AG04450 (cell line): ENCODE measurements at regions not wholly inside any gene's neighbourhood (a gene's known extent, or its start where the extent isn't known, plus 50 kb on each side); places are given as distances from the start of the nearest gene placed in this dataset.

Experiments used
- CTCF ChIA-PET: fragments of 300-600, 350-600 bp; formaldehyde crosslinking; extraction: SDS; loops from one replicate; lab custom pipeline; 2022; ENCODE audit warnings: antibody characterized with exemption, inconsistent platforms; lab: Charles Lee
- POLR2A ChIA-PET: fragments of 350-600 bp; formaldehyde crosslinking; extraction: SDS; loops from one replicate; lab custom pipeline; 2021; ENCODE audit warnings: antibody characterized with exemption, inconsistent platforms; lab: Yijun Ruan, JAX
- DNase-seq: peaks from one replicate; pipeline ENCODE4 v3.0.0-alpha.2; 2011; ENCODE audit warnings: low read depth, low spot score
- H3K27ac ChIP-seq: one replicate; pipeline ENCODE4 v1.5.1; 2012; ENCODE audit warnings: low read depth, low read length, control low read depth
- H3K27me3 ChIP-seq: one replicate; pipeline ENCODE4 v1.6.0; 2012; ENCODE audit warnings: low read length; ENCODE audit not compliant: control insufficient read depth, insufficient read depth
- H3K4me3 ChIP-seq: 2 replicates; pipeline ENCODE4 v1.5.1; 2011; ENCODE audit warnings: mild to moderate bottlenecking, low read depth, low read length, control low read depth
- H3K9me3 ChIP-seq: 2 replicates; pipeline ENCODE4 v1.5.1; 2012; ENCODE audit warnings: low read length; ENCODE audit not compliant: control insufficient read depth, insufficient read depth
- CTCF ChIP-seq: IDR thresholded peaks from 2 replicates; pipeline ENCODE4 v1.5.1; 2011; ENCODE audit warnings: low read depth, low read length, control low read depth, inconsistent platforms

- ChIA-PET CTCF (interaction anchor here (0.9 kb wide), 1 partner anchor 32 kb away, joined by 3 read pairs; no protein-coding TSS in a partner anchor), POLR2A (no interaction called here)
- no peaks in the 10 kb centered on the region for H3K9me3 ChIP-seq
- DNase-seq: no peak
- no peak overlapping the region for H3K27ac ChIP-seq
- H3K27me3 ChIP-seq: no peaks in the 10 kb centered on the region
- TF ChIP-seq CTCF: no peak
- H3K4me3 ChIP-seq: no peak overlapping the region
Measured at GRCh38 chr1:70717656-70718055, 306.6 kb downstream of the CTH start.

- no peak for DNase-seq
- H3K27ac ChIP-seq: no peak overlapping the region
- POLR2A ChIA-PET: no interaction called here
- no peak overlapping the region for H3K4me3 ChIP-seq
- no peaks in the 10 kb centered on the region for H3K27me3 ChIP-seq
- H3K9me3 ChIP-seq: no peaks in the 10 kb centered on the region
- no peak for TF ChIP-seq CTCF
- CTCF ChIA-PET: interaction anchor here (0.9 kb wide), 1 partner anchor 33 kb away, joined by 3 read pairs; no protein-coding TSS in a partner anchor
Measured at GRCh38 chr1:70718086-70718630, 307.1 kb downstream of the CTH start.

GRCh38 chr1:70719154-70719553 lies 308.1 kb downstream of the CTH start:
- no peak overlapping the region for H3K4me3 ChIP-seq
- H3K27me3 ChIP-seq: no peaks in the 10 kb centered on the region
- CTCF ChIA-PET: no interaction called here
- no peak overlapping the region for H3K27ac ChIP-seq
- no peaks in the 10 kb centered on the region for H3K9me3 ChIP-seq
- no peak for TF ChIP-seq CTCF
- no peak for DNase-seq
- POLR2A ChIA-PET: no interaction called here

GRCh38 chr1:70720109-70720508 lies 309.0 kb downstream of the CTH start:
- no peak for DNase-seq
- Histone ChIP-seq H3K27me3 (no peaks in the 10 kb centered on the region), H3K9me3 (no peaks in the 10 kb centered on the region), H3K27ac (no peak overlapping the region), H3K4me3 (no peak overlapping the region)
- CTCF ChIA-PET: no interaction called here
- POLR2A ChIA-PET: no interaction called here
- TF ChIP-seq CTCF: no peak

GRCh38 chr1:70720521-70720920 lies 309.5 kb downstream of the CTH start:
- DNase-seq: no peak
- Histone ChIP-seq H3K27ac (no peak overlapping the region), H3K4me3 (no peak overlapping the region), H3K9me3 (no peaks in the 10 kb centered on the region), H3K27me3 (no peaks in the 10 kb centered on the region)
- TF ChIP-seq CTCF: no peak
- POLR2A ChIA-PET: no interaction called here
- CTCF ChIA-PET: no interaction called here
